Kidney epithelial cell (primary cell): ENCODE measurements at regions not wholly inside any gene's neighbourhood (a gene's known extent, or its start where the extent isn't known, plus 50 kb on each side); places are given as distances from the start of the nearest gene placed in this dataset.
A peak's percentile ranks its signal among the peaks of the same experiment; 100 is the strongest.

Experiments
- DNase-seq: peaks from one replicate; pipeline ENCODE4 v3.0.0-alpha.2; 2010; ENCODE audit warnings: low read depth
- H3K27me3 ChIP-seq: 2 replicates; pipeline ENCODE4 v1.6.0; 2011; ENCODE audit warnings: low read length; ENCODE audit not compliant: control insufficient read depth, insufficient read depth
- H3K36me3 ChIP-seq: 2 replicates; pipeline ENCODE4 v1.5.1; 2011; ENCODE audit warnings: low read length; ENCODE audit not compliant: control insufficient read depth, insufficient read depth
- H3K4me3 ChIP-seq: 2 replicates; pipeline ENCODE4 v1.5.1; 2011; ENCODE audit warnings: low read depth, mild to moderate bottlenecking, control low read depth, low read length
- CTCF ChIP-seq: IDR thresholded peaks from 2 replicates; pipeline ENCODE4 v1.5.1; 2011; ENCODE audit warnings: mild to moderate bottlenecking, moderate library complexity, low read length, control low read depth, inconsistent platforms; ENCODE audit not compliant: insufficient read depth, poor library complexity, severe bottlenecking

DNA sequence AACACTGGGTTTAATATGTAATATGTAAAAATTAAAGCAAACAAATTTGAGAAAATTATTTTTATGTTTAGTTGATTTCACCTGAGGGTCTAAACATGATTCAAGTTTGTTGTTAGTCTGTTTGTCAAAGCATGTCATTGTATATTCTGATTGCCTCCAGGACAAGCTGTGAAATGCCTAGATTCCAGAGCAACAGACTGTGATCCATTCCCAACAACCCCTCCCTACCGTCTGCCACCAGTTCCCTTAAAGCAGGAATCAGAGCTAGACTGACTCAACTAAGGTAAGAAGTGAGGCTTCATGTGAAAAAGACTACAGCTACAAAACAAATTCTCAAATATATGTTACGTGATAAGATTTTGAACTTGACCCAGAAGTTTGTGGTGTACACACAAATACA is 304.2 kb downstream of the RAB38 start:
- no peaks in the 10 kb centered on the region for H3K36me3 ChIP-seq
- H3K27me3 ChIP-seq: no peaks in the 10 kb centered on the region
- no peak for DNase-seq
- TF ChIP-seq CTCF: no peak
- H3K4me3 ChIP-seq: no peak overlapping the region

- H3K36me3 ChIP-seq: no peaks in the 10 kb centered on the region
- TF ChIP-seq CTCF: no peak
- H3K4me3 ChIP-seq: no peak overlapping the region
- no peaks in the 10 kb centered on the region for H3K27me3 ChIP-seq
- no peak for DNase-seq
Measured at GRCh38 chr11:87870086-87870485, 305.2 kb downstream of the RAB38 start.

DNA sequence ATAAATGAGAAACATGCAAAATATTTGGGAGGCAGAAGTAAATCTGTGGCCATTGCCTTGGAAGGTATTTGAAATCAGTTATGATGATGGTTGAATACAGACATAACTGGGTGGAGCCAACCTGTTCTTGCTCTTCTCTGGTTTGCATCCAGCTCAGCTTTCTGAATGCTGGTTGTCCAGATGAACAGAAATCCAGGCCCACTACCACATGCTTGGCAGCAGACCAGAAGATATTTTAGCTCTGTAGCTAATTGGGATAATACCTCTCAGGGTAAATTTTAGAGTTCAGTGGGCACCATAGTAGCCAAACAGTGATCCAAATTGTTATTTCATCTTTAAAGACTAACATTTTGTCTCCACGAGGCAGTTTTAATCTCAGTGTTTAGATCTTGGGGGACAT is 308.3 kb downstream of the RAB38 start:
- TF ChIP-seq CTCF: no peak
- no peaks in the 10 kb centered on the region for H3K27me3 ChIP-seq
- DNase-seq: no peak
- H3K36me3 ChIP-seq: no peaks in the 10 kb centered on the region
- no peak overlapping the region for H3K4me3 ChIP-seq

DNA sequence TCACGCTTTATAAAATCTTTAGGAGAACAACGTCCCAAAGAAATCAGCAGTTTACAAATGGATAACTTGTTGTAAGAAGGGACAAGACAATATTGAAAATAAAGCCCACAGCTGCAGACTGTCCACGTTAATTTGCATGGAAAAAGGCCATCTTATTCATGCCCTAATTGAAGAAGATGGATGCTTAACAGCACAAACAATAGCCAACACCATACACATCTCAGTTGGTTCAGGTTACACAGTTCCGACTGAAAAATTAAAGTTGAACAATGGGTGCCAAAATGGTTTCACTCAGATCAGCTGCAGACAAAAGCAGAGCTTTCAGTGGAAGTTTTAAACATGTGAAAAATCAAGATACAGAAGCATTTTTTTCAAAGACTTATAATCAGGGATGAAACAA is 314.2 kb downstream of the RAB38 start:
- Histone ChIP-seq H3K27me3 (no peaks in the 10 kb centered on the region), H3K4me3 (no peak overlapping the region), H3K36me3 (no peaks in the 10 kb centered on the region)
- TF ChIP-seq CTCF: no peak
- no peak for DNase-seq

DNA sequence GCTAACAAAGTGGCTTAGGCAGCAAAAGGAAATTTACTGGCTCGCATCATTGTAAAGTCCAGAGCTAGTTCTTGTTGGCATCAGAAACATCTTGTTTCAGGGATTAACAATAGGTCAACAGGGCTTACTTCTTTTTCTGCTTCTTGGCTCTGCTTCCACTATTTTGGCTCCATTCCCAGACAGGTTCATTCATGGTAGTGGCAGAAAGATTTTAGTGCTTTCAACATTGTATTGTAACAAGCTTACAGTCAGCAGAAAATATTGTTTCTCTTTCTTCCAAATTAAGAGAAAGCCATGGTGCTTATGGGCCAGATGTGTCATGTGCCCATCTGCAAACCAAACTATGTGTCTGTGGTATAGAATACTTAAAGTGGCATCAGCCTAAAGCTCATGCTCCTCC is 315.6 kb downstream of the RAB38 start:
- Histone ChIP-seq H3K4me3 (no peak overlapping the region), H3K27me3 (no peaks in the 10 kb centered on the region), H3K36me3 (no peaks in the 10 kb centered on the region)
- no peak for TF ChIP-seq CTCF
- DNase-seq: peak; percentile 7

GRCh38 chr11:87851827-87852226 is 323.4 kb downstream of the RAB38 start:
- Histone ChIP-seq H3K27me3 (no peaks in the 10 kb centered on the region), H3K36me3 (no peaks in the 10 kb centered on the region), H3K4me3 (no peak overlapping the region)
- TF ChIP-seq CTCF: no peak
- DNase-seq: no peak
